GM12892 (cell line): ENCODE measurements at regions not wholly inside any gene's neighbourhood (a gene's known extent, or its start where the extent isn't known, plus 50 kb on each side); places are given as distances from the start of the nearest gene placed in this dataset.
"Not testable (repeated sequence)": the region's sequence is repeated elsewhere in the genome, so short reads cannot be mapped to it uniquely, and the experiment has no call there.

Experiments
- DNase-seq: peaks from one replicate; pipeline ENCODE4 v3.0.0; 2011; ENCODE audit not compliant: insufficient read length
- FAIRE-seq: peaks from 2 replicates; lab custom pipeline; 2011; peaks lifted over from hg19 to GRCh38; lab: Jason Lieb, UNC
- POLR2A ChIP-seq: IDR thresholded peaks from 2 replicates; pipeline ENCODE4 v1.6.1; 2011; ENCODE audit warnings: low read depth, low read length, control low read depth
- POLR2AphosphoS5 ChIP-seq: IDR thresholded peaks from 2 replicates; pipeline ENCODE4 v1.6.1; 2011; ENCODE audit warnings: low read depth, low read length, control low read depth
- TAF1 ChIP-seq: IDR thresholded peaks from 2 replicates; pipeline ENCODE4 v1.6.1; 2011; ENCODE audit warnings: low read depth, mild to moderate bottlenecking, control low read depth, low read length, borderline replicate concordance

GRCh38 chr1:38657873-38658272 lies 201.7 kb downstream of the RRAGC start:
- FAIRE-seq (no peak), DNase-seq (no peak)
- no peak for TF ChIP-seq TAF1
- no peak for TF ChIP-seq POLR2AphosphoS5
- TF ChIP-seq POLR2A: no peak

DNA sequence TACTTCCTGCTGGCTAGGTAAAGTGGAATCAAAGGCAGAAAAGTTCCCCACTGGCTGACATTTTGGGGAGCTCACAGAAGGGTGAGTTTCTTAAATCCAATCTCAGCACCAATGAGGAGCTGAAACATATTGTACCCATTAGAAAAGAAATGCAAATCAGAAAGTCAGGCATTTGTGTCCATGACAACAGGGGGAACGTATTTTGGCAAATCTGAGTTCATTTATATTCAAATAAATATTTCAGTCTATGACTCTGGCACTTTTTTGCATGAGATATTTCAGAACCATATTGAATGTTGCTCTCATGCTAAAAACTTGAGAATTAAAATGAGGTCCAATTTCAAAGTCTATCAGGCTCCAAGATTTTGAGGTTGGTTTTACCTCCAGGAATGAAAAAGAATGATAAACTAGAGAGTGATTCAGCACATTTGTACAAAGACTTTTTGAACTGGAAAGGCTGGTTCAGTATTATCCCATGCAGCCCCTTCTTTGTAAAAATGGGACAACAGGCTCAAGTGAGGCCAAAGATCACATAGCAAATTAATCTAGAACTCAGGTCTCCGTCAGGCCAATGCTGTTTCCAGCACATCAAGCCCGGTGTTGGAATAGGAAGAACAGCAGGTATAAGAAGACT lies 202.2 kb downstream of the RRAGC start:
- no peak for TF ChIP-seq TAF1
- TF ChIP-seq POLR2AphosphoS5: no peak
- TF ChIP-seq POLR2A: no peak
- DNase-seq: no peak
- no peak for FAIRE-seq

- FAIRE-seq (no peak), DNase-seq (no peak)
- TF ChIP-seq POLR2A: no peak
- no peak for TF ChIP-seq POLR2AphosphoS5
- no peak for TF ChIP-seq TAF1
Observed at GRCh38 chr1:38656726-38657125, 202.8 kb downstream of the RRAGC start.

DNA sequence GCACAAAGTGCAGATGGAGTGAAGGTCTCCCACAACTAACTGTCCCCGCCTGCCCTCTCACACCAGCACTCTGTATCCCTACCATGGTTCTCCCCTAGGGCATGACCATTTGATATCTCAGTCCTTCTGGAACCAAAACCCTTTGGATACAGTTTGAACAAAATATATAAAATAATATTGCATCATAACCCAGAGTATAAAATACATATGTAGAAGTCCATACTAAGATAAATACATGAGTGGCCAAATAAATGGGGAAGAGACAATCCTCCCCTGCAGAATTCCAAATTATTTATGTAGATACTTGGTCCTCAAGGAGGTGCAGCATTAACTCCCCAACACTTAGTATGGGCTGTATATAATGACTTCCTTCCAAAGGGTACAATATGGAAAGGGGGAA lies 207.4 kb downstream of the RRAGC start:
- DNase-seq: no peak
- no peak for FAIRE-seq
- TF ChIP-seq POLR2A (no peak), TAF1 (no peak)

DNA sequence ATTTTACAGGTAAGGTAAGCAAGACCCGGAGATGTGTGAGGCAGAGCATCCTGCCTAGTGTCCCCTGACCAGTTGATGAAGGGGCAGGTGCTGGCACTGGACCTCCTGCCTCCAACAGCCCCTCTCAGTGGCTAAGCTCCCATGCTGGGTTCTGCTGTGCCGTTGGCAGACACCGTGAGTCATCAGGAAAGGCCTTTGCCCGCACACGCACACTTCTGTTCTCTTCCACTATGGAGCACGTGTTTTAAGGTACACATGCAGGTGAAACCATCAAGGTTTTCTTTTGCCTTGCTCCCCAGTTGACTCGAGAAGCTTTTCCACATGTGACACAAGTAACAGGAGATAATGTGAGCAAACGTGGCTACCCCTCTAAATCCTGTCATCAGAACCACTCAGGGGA lies 207.9 kb downstream of the RRAGC start:
- FAIRE-seq: no peak
- no peak for DNase-seq
- TF ChIP-seq POLR2AphosphoS5: no peak
- TF ChIP-seq POLR2A: no peak
- no peak for TF ChIP-seq TAF1

- no peak for DNase-seq
- TF ChIP-seq TAF1 (no peak), POLR2A (no peak), POLR2AphosphoS5 (no peak)
- FAIRE-seq: no peak
Observed at GRCh38 chr1:38648417-38648816, 211.2 kb downstream of the RRAGC start.

- not testable (repeated sequence) for DNase-seq, FAIRE-seq
Observed at GRCh38 chr1:38647341-38647740, 212.2 kb downstream of the RRAGC start.

DNA sequence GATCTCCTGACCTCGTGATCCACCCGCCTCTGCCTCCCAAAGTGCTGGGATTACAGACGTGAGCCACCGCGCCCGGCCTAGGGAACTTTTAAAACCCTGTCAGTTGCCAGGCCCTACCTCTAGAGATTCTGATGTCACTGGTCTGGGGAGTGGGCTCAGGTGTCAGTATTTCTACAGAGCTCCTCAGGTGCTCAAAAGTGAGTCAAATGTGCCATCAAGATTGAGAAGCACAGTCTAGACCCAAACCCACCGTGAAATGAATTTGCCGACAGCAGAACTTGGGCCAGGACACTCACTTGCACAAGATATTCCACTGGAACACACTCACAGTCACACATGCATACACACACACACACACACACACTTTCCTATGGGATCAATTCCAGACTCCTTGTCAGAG lies 215.5 kb downstream of the RRAGC start:
- DNase-seq (no peak), FAIRE-seq (no peak)
- TF ChIP-seq POLR2AphosphoS5 (no peak), POLR2A (no peak), TAF1 (no peak)

GRCh38 chr1:38641661-38642060 lies 217.9 kb downstream of the RRAGC start:
- DNase-seq (no peak), FAIRE-seq (no peak)
- TF ChIP-seq POLR2A (no peak), TAF1 (no peak), POLR2AphosphoS5 (no peak)

DNA sequence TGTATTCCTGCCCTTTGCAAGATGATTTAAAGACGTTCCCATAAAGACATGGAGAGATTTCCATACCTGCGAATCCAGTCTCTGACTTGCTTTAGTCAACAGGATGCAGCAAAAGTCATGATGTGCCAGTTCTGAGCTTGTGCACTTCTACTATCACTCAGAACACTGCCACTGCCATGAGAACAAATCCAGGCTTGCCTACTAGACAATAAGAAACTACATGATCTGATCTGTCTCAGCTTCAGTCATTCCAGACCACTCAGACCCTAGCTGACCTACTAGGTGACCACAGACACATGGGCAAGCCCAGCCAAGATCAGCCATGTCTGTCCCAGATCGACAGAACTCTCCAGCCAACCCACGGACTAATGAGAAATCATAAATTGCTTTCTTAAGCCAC lies 219.2 kb downstream of the RRAGC start:
- no peak for TF ChIP-seq TAF1
- TF ChIP-seq POLR2AphosphoS5: no peak
- TF ChIP-seq POLR2A: no peak
- DNase-seq (no peak), FAIRE-seq (no peak)

DNA sequence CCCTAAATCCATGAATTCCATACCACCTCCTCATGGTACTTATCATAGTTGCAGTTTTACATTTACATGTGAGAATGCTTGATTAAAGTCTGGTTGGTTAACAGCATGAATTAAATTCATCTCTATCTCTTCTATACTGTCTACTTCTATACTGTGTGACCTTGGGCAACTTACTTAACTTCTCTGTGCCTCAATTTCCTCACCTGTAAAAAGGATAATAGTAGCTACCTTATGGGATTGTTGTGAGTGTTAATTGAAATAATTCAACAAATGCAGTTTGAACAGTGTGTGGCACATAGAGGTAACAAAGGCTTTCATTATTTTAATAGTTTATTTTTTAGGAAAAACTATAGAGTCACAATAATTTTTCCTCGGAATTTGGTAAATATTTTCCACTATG lies 231.3 kb downstream of the RRAGC start:
- DNase-seq: no peak
- no peak for FAIRE-seq
- TF ChIP-seq POLR2AphosphoS5 (no peak), TAF1 (no peak), POLR2A (no peak)

- DNase-seq (no peak), FAIRE-seq (no peak)
- no peak for TF ChIP-seq POLR2AphosphoS5
- no peak for TF ChIP-seq POLR2A
- TF ChIP-seq TAF1: no peak
Observed at GRCh38 chr1:38625939-38626338, 233.6 kb downstream of the RRAGC start.
